Activated gamma-delta T cell (primary cell): ENCODE measurements at regions not wholly inside any gene's neighbourhood (a gene's known extent, or its start where the extent isn't known, plus 50 kb on each side); places are given as distances from the start of the nearest gene placed in this dataset.
"Not testable (repeated sequence)": the region's sequence is repeated elsewhere in the genome, so short reads cannot be mapped to it uniquely, and the experiment has no call there.

ENCODE experiments used
- DNase-seq: peaks from one replicate; lab custom pipeline; 2025; lab: John Stamatoyannopoulos, UW

DNA sequence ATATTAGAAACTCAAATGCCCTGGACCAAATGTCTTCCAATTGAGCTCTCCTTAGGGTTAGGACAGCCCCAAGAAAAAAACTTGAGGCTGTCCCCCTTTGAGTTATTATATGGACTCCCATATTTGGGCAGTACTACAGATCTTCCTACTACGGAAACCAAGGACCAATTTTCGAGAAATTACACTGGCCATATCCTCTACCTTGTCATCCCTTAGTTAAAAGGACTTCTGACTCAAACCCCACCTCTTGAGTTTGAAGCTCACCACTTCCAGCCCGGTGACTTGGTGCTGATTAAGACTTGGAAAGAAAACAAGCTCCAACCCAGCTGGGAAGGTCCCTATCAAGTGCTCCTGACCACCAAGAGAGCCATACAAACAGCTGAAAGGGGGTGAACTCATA lies 497.0 kb upstream of the GRAMD2B start:
- no peak for DNase-seq

DNA sequence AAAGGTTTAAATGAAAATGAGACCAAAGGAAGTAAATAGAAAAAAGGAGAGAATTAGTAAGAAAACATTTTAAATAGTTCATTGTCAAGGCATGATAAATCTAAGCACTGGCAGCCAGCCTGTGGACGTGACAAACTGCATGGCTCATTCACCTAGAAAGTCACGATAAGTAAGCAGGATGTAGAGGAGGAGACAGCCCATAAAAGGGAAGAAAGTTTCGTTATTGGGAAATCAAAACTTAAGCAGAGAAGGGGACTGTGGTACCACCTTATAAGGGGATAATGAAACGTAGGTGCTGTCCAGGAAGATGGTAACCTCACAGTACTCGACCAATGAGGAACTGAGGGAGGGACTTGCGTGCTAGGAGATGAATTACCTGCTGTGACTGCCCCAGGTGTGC lies 494.5 kb upstream of the GRAMD2B start:
- DNase-seq: no peak

- no peak for DNase-seq
These were observed 473.1 kb upstream of the GRAMD2B start for GRCh38 chr5:125950012-125950615.

DNA sequence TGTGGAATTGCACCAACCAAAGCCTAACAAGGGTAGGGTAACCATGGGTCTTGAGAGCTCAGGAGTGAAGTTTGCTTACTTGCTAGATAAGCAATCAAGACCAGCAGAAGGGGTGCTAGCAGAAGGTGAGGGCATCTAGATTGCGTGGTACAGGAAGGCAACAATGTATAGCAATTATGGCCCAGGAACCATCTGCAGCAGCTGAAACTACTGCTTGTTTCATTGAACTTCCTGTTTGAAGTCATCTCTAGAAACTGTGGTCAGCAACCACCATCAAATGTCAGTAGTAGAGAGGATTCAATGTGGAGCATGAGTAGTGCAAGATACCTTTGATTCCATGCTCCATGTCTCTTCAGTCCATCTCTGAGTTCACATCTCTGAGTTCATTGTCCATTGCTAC lies 462.1 kb upstream of the GRAMD2B start:
- no peak for DNase-seq

GRCh38 chr5:125965577-125965976 lies 457.6 kb upstream of the GRAMD2B start:
- no peak for DNase-seq

DNA sequence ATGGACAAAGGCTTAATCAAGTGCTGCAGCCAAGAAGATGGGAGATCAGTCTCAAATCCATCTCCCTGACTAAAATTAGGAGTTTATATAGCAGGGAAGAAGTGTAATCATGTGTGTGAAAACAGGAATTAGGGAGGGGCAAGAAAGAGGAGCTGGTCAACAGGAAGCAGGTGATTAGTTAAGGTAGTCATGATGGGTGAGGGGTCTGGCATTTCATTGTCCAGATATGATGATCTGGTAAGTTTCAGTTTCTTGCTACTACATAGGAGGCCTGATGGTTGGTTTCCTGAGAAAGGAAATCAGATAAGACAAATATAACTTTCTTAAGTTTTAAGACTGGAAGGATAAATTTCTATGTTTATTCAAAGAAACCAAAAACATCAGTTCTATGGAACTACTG lies 455.6 kb upstream of the GRAMD2B start:
- no peak for DNase-seq

DNA sequence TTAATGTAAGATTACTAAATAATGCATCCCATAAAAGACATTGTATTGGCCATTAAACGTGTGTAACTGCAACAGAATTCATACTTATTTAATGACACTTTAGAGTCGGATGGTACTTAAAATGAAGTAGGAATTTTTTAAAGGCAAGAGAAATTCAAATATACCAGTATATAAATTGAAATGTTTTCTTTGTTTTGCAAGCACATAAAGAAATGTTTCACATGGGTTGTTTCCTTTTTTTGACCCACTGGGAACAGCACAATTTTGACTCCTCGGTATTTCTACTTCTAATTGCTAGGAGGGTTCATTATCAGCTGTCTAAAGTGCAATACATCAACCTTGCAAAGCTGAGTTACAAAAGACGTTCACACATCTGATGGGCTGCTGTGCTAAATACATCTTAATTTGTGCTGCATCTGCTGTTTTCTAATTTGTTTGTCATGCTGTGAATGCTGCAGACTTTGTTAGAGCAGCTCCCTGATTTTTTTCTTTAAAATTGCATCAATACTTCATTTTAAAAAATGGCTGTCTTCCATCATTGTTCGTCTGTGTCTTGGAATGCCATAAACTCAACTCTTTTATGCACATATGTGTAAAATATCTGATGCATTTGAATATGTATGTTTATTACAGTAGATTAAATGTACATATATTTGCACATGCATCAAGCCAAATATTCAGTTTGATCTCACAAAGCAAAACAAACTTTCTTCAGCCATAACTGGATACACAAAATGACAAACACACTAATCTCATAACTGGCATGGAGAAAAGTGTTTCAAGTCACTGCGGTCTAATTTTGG lies 454.0 kb upstream of the GRAMD2B start:
- no peak for DNase-seq

DNA sequence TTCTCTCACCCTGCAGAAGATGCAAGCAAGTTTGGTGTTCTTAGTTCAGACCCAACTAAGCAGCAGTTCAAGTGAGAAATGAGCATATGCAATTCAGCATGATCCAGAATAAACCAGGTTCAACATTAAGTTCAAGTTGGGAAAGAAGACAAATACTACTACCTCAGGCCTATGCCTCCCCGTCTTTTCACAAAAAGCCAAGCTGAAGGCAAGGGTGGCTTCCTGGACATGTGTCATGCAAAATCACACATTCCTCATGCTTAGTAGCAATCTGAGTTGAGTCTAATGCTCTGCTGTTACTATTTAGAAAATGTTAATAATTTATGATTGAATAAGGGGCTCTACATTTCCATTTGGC lies 453.4 kb upstream of the GRAMD2B start:
- DNase-seq: no peak

DNA sequence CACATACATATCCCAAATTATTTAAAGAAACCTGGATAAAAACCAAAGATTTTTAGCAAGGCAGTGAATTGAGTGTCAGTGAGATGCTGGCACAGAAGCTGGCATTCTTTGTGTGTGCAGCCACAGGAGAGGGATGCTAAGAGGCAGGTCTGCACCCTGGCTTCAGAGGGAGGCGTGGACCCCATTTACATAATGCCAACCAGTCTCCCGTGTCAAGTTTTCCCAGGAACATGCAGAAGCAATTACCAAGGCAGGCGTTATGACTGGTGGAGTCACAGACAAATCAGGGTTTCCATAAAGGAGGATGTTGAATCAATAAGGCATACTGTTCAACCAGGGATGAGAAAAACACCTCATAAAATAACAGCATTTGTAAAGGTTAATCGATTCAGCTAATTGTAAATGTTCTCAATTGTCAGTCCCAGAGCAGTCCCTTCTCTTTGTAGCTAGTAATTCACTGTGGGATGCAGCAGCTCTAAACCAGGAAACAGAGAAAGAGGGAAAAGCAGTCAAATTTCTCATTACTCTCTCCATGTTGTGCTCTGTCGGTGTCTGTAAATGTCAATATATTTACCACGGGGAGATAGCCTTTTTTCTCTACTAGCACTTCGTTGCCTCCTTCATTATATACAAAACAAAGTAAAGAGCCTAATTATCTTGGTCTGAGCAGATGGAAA lies 452.4 kb upstream of the GRAMD2B start:
- DNase-seq: no peak

GRCh38 chr5:125972706-125973105 lies 450.5 kb upstream of the GRAMD2B start:
- no peak for DNase-seq

DNA sequence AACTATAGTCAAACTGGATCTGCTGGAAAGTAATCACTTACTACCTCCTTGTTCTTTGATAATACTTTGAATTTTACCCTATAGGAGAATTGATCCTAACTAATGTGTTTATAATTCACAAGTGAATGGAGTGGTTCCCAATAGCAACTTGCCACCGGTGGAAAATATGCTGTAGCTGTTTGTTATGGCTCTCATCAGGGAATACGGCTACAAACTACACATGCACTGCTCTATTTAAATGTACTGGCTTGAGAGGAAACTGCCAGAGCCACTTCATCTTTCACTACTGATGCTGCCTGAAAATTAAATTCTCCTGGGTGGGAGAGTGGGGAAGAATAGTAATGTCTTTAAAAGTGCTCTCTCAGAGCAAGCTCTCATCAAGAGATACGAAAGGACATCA lies 448.5 kb upstream of the GRAMD2B start:
- no peak for DNase-seq

- DNase-seq: no peak
These were observed 446.7 kb upstream of the GRAMD2B start for GRCh38 chr5:125976421-125977000.

GRCh38 chr5:125978015-125978414 lies 445.2 kb upstream of the GRAMD2B start:
- DNase-seq: no peak

DNA sequence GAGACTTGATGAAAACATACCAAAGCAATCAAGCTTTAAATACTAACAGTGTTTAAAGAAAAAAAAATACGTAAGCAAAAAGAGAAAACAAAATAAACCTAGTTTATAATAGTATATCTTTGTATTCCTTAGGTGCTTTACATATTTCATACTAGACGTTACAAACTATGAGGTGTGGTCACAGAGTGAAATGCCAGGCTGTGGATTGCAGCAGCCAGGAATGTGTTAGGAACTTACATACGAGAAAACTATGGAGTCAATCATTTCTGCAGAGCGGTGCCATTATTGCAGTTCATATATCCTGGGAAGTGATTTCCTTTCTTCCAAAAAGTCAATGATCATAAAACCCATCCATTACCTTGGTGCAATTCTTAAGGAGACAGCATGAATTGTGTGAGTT lies 443.6 kb upstream of the GRAMD2B start:
- no peak for DNase-seq

DNA sequence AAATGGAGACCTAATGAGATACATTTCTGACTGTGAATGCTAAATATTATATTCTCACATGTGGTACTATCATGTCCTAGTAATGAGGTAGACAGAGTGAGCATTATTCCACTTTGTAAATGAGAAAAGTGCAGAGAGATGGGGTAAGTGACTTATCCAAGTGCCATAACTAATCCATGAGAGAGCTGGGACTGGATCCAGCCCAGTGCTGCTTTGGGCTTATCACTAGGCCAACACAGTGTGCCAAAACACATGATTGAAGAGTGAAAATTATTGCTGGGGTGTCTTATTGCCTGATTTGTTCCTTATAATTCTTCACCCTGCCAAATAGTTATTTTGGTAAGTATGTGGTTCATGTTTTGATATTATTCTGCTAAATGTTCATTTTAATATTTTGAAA lies 442.2 kb upstream of the GRAMD2B start:
- no peak for DNase-seq

DNA sequence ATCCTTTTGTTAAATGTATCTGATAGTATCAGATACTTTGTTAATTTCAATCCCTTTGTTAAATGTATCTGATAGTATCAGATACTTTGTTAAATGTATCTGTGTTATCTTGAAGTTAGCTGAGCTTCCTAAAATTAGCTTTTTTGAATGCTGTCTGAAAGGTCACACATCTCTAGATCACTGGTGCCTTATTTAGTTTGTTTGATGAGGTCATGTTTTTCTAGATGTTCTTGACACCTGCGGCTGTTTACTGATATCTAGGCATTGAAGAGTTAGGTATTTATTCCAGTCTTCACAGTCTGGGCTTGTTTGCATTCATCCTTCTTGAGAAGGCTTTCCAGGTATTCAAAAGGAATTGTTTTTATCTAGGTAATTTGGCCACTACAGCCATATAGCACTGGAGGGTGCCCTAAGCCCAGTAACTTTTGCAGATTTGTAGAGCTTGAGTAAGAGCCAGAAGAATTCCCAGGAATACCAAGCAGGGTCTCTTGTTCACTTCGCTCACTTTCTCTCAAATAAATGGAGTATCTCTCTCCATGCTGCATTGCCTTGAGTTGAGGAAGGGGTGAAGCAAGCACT lies 435.4 kb upstream of the GRAMD2B start:
- no peak for DNase-seq

GRCh38 chr5:125992050-125992449 lies 431.2 kb upstream of the GRAMD2B start:
- no peak for DNase-seq

DNA sequence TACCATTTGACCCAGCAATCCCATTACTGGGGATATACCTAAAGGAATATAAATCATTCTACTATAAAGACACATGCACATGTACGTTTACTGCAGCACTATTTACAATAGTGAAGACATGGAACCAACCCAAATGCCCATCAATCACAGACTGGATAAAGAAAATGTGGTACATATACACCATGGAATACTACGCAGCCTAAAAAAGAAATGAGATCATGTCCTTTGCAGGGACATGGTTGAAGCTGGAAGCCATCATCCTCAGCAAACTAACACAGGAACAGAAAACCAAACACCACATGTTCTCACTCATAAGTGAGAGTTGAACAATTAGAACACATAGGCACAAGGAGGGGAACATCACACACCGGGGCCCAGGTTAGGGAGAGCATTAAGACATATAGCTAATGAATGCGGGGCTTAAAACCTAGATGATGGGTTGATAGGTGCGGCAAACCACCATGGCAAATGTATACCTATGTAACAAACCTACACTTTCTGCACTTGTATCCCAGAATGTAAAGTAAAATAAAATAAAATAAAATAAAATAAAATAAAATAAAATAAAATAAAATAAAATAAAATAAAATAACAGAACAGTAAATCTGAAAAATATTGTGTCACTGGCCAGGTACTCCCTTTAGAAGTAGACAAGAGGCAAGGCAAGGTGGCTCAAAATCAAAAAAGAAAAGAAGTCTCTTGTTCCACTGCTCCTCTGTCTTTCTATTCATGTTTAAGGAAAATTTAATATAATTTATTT lies 423.8 kb upstream of the GRAMD2B start:
- not testable (repeated sequence) for DNase-seq

GRCh38 chr5:126000507-126000906 lies 422.7 kb upstream of the GRAMD2B start:
- DNase-seq: no peak

- no peak for DNase-seq
These were observed 420.8 kb upstream of the GRAMD2B start for GRCh38 chr5:126002222-126002897.

DNA sequence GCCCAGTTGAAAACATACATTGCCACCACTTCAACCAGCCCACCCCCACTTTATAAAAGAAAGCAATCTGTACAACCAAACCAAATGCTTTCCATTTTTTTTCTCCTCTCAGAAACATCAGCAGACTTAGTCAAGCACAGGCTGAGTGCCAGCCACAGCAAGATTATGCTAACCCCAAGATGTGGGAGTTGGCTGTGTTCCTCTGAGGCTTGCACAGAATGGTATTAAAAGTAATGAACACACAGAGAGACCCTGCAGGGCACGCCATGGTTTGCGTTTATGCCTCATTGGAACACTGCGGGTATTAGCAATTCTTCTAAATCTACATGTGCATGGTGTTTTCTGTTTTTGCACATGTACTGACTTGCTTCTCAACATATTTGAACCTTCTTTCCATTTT lies 419.9 kb upstream of the GRAMD2B start:
- DNase-seq: no peak
